ENCODE measurements at regions not wholly inside any gene's neighbourhood (a gene's known extent, or its start where the extent isn't known, plus 50 kb on each side); places are given as distances from the start of the nearest gene placed in this dataset.
"Not testable (repeated sequence)": the region's sequence is repeated elsewhere in the genome, so short reads cannot be mapped to it uniquely, and the experiment has no call there.

DNA sequence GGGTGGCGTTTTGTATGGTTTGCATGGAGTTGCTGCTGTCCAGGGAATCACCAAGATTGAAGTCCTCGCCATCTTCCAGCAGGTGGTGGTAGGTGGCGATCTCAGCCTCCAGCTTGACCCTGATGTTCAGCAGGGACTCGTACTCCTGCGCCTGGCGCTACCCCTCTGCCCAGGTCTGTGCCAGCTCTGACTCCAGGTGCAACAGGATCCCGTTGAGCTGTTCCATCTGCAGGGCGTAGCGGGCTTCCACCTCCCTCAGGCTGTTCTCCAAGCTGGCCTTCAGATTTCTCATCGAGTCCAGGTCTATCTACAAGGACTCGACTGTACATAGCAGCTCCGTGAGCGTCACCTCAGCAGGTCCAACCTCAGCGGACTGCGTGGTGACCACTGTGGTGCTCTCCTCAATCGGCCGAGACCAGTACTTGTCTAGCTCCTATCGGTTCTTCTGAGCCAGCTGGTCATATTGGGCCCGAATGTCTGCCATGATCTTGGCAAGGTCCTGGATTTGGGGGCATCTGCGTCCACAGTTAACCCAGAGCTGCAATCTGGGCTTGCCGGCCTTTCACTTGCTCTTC is 1584.8 kb upstream of the ACO1 start:
- DNase-seq: no peak

- no peak for DNase-seq
Observed at GRCh38 chr9:30800421-30800820, 1584.0 kb upstream of the ACO1 start.

DNA sequence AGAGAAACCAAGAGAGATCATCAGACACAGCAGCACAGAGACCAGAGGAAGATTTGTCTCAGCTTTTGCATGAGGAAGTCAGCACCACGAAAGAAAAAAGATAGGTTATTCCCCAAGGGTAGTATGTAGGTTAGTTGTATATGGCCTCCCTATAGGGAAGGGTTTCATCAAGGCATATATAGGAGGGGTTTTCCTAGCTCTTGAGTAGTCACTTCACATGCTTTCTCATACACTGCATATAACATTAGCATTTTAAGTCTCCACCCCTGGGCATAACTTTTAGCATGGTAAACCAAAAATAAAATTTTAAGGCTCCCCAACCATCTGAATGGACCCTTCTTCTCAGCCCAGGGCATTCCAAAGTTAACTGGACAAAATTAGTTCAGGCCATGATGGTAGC is 1571.6 kb upstream of the ACO1 start:
- no peak for DNase-seq

- DNase-seq: no peak
Observed at GRCh38 chr9:30815585-30815984, 1568.9 kb upstream of the ACO1 start.

GRCh38 chr9:30845136-30845535 is 1539.3 kb upstream of the ACO1 start:
- no peak for DNase-seq

GRCh38 chr9:30846651-30847050 is 1537.8 kb upstream of the ACO1 start:
- no peak for DNase-seq

DNA sequence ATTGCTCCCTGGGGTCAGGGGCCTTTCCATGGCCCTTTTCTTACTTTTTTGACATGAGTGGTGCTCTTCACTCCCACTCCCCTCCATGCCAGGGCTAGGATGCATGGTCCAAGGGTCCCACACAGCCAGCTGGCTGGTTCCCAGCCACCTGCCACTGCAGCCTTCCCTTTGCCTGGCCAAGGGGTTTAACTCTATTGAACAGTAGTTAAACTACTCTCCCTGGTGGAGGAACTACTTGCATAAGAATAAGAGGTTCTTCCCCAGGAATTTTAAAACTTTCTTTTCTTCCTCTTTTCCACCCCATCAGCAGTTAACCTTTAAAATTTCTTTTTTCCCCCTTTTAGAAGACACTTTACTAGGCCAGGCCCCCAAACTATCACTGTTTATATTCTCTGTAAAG is 1532.8 kb upstream of the ACO1 start:
- no peak for DNase-seq

DNA sequence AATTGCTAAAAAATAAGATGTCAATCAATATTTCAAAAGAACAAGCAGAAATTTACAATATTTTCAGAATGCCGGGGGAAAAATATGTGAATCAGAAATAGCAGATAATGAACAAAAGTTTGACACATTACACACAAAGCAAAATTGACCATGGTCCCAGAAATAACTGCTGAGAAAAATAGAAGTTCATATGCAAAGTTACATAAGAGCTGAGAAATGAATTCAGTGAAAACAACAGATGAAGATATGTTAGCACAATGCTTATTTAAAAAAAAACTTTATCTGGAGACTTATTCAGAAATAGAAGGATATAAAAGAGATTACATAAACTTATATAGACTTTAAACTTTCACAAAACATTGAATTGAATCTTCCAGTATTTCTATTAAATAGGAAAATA is 1483.7 kb upstream of the ACO1 start:
- no peak for DNase-seq

DNA sequence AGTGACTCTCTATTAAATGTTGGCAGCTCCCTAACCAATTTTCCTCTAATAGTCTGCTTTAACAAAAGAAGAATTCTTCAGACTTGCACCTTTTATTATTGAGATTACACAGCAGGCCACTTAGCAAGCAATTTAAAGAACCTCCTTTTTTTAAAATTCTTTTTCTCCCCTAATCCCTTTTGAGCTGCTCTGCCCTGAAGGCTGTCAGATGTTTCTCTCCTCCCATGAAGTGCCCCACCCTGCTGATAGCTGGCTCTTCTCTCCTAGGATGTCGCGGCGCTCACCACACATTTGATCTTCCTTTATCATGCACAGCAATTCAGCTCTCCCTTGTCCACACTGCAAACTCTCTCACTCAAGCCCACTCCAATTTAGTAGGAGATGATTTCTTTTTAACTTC is 1471.1 kb upstream of the ACO1 start:
- no peak for DNase-seq

GRCh38 chr9:30915451-30915850 is 1469.0 kb upstream of the ACO1 start:
- DNase-seq: no peak

DNA sequence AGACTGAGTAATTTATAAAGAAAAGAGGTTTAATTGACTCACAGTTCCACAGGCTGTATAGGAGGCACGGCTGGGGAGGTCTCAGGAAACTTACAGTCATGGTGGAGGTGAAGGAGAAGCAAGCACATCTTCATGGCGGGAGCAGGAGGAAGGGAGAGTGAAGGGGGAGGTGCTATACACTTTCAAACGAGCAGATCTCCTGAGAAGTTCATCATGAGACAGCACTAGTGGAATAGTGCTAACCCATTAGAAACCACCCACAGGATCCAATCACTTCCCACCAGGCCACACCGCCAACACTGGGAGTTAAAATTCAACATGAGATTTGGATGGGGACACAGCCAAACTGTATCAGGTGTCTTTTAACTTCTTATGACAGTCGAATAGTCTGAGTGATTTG is 1459.3 kb upstream of the ACO1 start:
- DNase-seq: no peak

DNA sequence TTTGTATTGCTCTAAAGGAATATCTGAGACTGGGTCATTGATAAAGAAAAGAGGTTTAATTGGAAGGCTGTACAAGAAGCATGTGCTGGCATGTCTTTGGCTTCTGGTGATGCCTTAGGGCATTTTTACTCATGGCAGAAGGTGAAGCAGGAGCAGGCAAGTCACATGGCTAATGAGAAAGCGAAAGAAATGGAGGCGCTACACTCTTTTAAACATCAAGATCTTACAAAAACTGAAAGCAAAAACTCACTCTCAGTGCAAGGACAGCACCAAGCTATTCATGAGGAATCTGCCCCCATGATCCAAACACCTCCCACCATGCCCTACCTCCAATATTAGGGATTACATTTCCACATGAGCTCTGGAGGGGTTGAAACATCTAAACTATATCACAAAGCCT is 1458.8 kb upstream of the ACO1 start:
- no peak for DNase-seq

DNA sequence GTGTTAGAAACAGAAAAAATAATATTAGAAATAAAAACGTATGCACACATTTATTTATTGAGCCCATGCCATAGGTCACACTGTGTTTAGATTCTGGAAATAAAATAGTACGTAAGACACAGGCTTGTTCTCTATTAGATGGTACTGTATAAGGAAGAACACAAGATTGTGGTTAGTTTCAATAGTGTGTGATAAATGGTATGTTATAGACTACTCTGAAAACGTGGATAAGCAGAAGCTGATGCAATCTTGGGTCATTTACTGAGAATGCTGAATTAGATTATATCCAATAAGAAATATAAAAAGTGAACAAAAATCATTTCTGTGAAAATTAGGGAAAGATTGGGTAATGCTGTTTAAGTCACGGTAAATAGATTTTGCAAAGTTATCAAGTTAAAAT is 1456.4 kb upstream of the ACO1 start:
- no peak for DNase-seq

- DNase-seq: no peak
Observed at GRCh38 chr9:30932226-30932625, 1452.2 kb upstream of the ACO1 start.

GRCh38 chr9:30935730-30936129 is 1448.7 kb upstream of the ACO1 start:
- no peak for DNase-seq

DNA sequence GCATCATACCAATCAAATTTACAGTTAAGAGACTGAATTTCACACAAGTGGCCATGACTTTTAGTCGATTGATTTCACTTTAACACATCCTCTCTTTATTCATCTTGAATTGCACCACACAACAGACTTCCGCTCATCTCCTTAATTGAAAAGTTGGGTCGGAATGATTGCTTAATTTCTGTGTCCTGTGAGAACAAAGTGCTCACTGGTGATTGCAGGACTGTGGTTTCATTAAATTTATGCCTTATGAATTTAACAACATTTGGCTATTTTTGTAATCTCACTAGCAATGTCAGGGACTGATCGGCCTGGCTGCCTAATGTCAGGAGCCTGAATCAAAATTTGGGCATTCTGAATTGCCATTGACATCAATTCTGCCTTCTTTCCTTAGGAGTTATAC is 1447.3 kb upstream of the ACO1 start:
- no peak for DNase-seq

- DNase-seq: not testable (repeated sequence)
Observed at GRCh38 chr9:30942852-30943251, 1441.6 kb upstream of the ACO1 start.

DNA sequence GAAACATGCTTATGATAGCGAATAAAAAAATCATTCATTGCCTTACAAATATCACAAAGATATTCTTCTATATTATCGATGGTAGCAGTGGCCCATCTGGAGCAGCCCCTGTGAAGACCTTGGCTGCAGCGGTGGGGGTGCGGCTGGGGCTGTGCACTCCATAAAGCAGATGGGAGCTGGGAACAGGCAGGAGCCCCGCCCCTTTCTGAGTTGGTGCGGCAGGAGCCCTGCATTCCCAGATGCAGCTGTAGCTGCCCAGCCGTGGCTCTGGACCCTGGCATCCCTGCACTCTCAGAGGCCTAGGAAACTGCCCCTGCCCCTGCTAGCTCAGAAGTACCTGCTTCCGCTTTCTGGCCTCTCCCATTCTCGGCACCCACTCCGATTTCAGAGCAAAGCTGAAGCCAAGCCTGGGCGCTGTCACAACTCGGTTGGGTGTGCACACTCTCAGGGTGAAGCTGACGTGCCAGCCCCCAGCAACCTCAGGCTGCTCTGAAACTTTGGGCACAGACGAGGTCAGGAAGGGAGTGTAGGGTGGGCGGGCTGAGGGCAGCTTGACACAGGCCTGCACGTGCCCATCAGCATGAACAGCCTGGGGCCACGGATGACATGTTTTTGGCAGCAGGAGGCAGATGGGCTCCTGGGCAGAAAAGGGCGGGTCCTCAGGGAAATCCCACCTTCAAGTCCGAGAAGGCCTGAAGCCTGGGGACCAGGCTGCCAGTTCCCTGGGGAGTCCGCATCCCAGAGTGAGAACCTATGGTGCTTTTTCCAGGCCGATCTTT is 1440.8 kb upstream of the ACO1 start:
- no peak for DNase-seq

DNA sequence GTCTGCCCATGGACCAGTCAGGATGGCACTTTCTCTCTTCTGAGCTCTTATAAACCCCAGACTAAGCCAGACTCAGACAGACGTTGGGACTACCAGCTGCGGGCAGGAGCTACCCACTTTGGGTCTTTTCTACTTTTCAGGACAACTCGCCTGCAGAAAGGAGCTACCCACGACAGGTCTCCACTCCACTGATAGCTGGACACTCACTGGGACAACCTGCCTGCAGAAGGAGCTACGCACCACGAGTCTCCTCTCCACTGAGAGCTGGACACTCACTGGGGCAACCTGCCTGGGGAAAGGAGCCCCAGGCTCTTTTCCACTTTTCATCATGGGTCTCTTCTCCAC is 1440.2 kb upstream of the ACO1 start:
- DNase-seq: no peak

- DNase-seq: no peak
Observed at GRCh38 chr9:30944741-30945280, 1439.6 kb upstream of the ACO1 start.

DNA sequence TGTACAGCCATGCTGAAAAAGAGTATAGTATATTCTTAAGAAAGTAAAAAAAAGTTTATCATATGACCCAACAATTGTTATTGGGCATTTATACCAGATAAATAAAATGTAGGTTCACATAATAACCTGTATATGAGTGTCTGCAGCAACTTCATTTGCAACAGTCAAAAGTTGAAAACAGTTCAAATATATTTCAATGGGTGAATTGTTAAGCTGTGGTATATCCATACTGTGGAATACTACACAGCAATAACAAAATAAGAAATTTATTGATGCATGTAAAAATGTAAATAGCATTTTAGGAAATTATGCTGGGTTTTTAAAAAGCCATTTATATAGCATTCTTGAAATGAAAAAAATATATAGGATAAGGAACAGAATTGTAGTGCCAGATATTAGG is 1420.1 kb upstream of the ACO1 start:
- DNase-seq: no peak

DNA sequence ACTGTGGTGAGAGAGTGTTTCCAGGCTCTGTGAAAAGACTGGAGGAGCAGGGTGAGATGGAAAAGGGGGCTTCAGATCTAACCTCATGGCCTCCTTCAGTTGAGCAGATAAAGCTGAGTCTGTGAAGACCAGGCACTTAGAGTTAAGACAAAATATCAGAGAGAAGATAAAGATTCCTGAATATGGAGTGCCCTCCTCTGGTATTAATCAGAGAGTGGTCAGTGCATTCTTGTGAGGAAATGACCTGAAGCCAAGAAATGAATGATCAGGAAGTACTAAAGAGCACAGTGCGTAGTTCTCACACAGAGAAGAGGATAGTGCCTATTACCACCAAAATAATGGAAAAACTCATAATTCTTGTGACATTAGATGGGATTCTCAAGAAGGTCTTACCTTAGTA is 1417.0 kb upstream of the ACO1 start:
- no peak for DNase-seq

DNA sequence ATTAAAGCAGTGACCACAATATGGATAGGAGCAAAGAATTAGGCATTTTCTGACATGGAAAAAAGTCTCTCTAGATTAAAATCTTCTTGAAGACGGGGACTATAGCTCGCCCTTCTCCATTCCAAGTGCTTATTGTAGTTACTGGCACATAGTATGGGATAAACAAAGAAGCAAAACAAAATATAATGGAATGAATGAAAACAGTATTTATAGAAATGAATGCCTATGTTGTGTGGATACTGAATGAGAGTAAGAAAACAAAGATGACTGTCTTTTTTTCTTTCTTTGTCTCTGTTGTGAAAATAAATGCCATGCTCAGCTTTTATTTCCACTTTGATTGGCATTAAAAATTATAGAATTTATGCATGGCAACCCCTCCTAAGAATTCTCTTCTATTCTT is 1414.3 kb upstream of the ACO1 start:
- no peak for DNase-seq

- no peak for DNase-seq
Observed at GRCh38 chr9:30970812-30971211, 1413.6 kb upstream of the ACO1 start.

GRCh38 chr9:30972654-30973053 is 1411.8 kb upstream of the ACO1 start:
- no peak for DNase-seq
